Stomach (tissue), 8 donors: ENCODE measurements at regions not wholly inside any gene's neighbourhood (a gene's known extent, or its start where the extent isn't known, plus 50 kb on each side); places are given as distances from the start of the nearest gene placed in this dataset.
"Not testable (repeated sequence)": the region's sequence is repeated elsewhere in the genome, so short reads cannot be mapped to it uniquely, and the experiment has no call there.

Source experiments
- DNase-seq, 2 donors: peaks; one replicate each; pipeline versions ENCODE4 v3.0.0 to v3.0.0-alpha.2; 2013 to 2019
- H3K27ac ChIP-seq, 5 donors: fragments of 200-600 bp in 4 of 5; sonication (generic) in 4 of 5; one replicate each; pipeline ENCODE4 v1.5.1; 2013 to 2019; ENCODE audit warnings: mild to moderate bottlenecking in 1 of 5, moderate library complexity in 1 of 5
- H3K27me3 ChIP-seq, 3 donors: fragments of 200-600 bp; sonication (generic); one replicate each; pipeline ENCODE4 v1.5.1; 2017 to 2019; ENCODE audit warnings: mixed run types in 1 of 3
- H3K36me3 ChIP-seq, 4 donors: fragments of 200-600 bp; sonication (generic); 1 replicate in 3 of 4; 2 replicates in 1 of 4; pipeline ENCODE4 v1.5.1; 2016 to 2019
- H3K4me1 ChIP-seq, 4 donors: fragments of 200-600 bp; sonication (generic); one replicate each; pipeline ENCODE4 v1.5.1; 2016 to 2019
- H3K4me3 ChIP-seq, 4 donors: fragments of 200-600 bp; sonication (generic) in 3 of 4; one replicate each; pipeline ENCODE4 v1.5.1; 2016 to 2019; ENCODE audit warnings: mild to moderate bottlenecking in 1 of 4
- H3K9me3 ChIP-seq, 4 donors: fragments of 200-600 bp; sonication (generic); one replicate each; pipeline ENCODE4 v1.5.1; 2016 to 2019
- EP300 ChIP-seq: sonication (generic); formaldehyde crosslinking; IDR thresholded peaks from one replicate; pipeline ENCODE4 v1.6.1; 2017; ENCODE audit warnings: antibody characterized with exemption
- POLR2A ChIP-seq, 4 donors: fragments of 450-650 bp; IDR thresholded peaks; one replicate each; pipeline ENCODE4 v1.6.1; 2016; ENCODE audit warnings: antibody characterized with exemption in 4 of 4, control low read depth in 2 of 4, mild to moderate bottlenecking in 1 of 4, moderate library complexity in 1 of 4
- POLR2AphosphoS5 ChIP-seq, 3 donors: sonication (generic); formaldehyde crosslinking; IDR thresholded peaks; one replicate each; pipeline ENCODE4 v1.6.1; 2016; ENCODE audit warnings: antibody characterized with exemption in 3 of 3
- WGBS, 5 donors: extraction: QIAGEN DNeasy Blood & Tissue Kit in 3 of 5; methylation state at CpG; one replicate each; pipeline versions ENCODE4 v1.1.5 to v1.1.7; 2013 to 2018; 5-methylcytosine and 5-hydroxymethylcytosine counted together
- intact Hi-C: fragments of 100-400 bp; cut with DNase I; formaldehyde crosslinking; loops from one replicate; pipeline ENCODE4 v1.15.1; 2023; ENCODE audit warnings: low total_unique reads
- TF ChIP-seq, protein P1 (sequence below), 7 experiments: fragments of 450-650 bp in 4 of 7; fragments of 200-600 bp in 3 of 7; sonication (generic) in 3 of 7; IDR thresholded peaks; one replicate each; pipeline ENCODE4 v1.5.1; 2016 to 2019; ENCODE audit warnings: antibody characterized with exemption in 7 of 7, control low read depth in 2 of 7, mild to moderate bottlenecking in 1 of 7
- donor health status: healthy with polysubstance abuse.
- donor health status: Bipolar disorder and iron deficiency.
- donor health status: healthy.

DNA sequence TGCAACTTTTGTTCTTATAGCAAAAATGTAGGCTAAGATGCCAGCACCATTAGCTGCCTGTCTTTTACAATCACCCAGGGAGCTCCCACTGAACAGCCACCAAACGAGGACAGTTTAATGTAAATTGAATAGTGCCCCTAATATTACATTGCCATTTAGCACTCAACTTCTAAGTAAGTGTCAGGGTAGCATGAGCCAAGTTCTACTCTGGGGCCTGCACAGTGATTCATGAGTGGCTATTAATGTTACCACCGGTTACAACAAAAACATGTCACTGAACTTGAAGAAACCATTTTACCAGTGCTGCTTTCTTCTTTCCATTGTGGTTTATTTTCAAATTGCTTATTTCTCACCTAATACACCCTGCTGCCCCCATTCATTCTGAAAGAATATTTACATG, 295.6 kb upstream of the RRP15 start:
- Histone ChIP-seq H3K36me3 (no peaks in the 10 kb centered on the region), H3K4me3 (no peak overlapping the region), H3K27me3 (no peaks in the 10 kb centered on the region), H3K4me1 (no peaks in the 10 kb centered on the region), H3K27ac (no peak overlapping the region), H3K9me3 (no peaks in the 10 kb centered on the region)
- no peak for DNase-seq
- TF ChIP-seq, protein P1, sequence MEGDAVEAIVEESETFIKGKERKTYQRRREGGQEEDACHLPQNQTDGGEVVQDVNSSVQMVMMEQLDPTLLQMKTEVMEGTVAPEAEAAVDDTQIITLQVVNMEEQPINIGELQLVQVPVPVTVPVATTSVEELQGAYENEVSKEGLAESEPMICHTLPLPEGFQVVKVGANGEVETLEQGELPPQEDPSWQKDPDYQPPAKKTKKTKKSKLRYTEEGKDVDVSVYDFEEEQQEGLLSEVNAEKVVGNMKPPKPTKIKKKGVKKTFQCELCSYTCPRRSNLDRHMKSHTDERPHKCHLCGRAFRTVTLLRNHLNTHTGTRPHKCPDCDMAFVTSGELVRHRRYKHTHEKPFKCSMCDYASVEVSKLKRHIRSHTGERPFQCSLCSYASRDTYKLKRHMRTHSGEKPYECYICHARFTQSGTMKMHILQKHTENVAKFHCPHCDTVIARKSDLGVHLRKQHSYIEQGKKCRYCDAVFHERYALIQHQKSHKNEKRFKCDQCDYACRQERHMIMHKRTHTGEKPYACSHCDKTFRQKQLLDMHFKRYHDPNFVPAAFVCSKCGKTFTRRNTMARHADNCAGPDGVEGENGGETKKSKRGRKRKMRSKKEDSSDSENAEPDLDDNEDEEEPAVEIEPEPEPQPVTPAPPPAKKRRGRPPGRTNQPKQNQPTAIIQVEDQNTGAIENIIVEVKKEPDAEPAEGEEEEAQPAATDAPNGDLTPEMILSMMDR (IDR thresholded peaks at IDR 0.05), result no peak
- TF ChIP-seq POLR2AphosphoS5 (IDR thresholded peaks at IDR 0.05), result no peak
- intact Hi-C loops, result no loop called here
- WGBS, 5 donors, result 66 to 84% (median 69%) methylated on average over 2 of the region's 2 CpGs

DNA sequence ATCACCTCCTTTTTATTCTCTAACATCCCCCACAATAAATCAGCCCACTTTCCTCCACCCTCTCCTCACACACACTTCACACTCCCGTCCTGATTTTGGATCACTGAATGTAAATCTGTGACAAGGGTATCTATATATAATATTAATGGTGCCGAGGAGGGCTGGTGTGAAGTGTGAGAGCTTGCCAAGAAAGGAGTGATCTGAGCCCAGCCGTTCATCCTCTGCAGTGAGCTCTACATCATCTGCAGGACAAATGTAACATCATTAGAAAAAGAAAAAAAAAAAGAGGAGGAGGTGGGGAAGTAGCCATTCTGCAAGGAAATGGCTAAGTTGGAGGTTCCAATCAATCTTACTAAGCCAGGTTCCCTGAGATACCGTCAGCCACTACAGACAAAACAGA, 291.7 kb upstream of the RRP15 start:
- H3K27me3 ChIP-seq, result no peaks in the 10 kb centered on the region
- H3K36me3 ChIP-seq, result no peaks in the 10 kb centered on the region
- TF ChIP-seq POLR2AphosphoS5 (IDR thresholded peaks at IDR 0.05) (no peak), EP300 (no peak), POLR2A (IDR thresholded peaks at IDR 0.05) (no peak)
- TF ChIP-seq, protein P1 (IDR thresholded peaks at IDR 0.05), result no peak
- WGBS, 5 donors, result 25 to 53% (median 40%) methylated on average over 4 of the region's 4 CpGs
- H3K4me3 ChIP-seq, result no peak overlapping the region
- intact Hi-C loops, result no loop called here
- no peaks in the 10 kb centered on the region for H3K9me3 ChIP-seq
- DNase-seq, result no peak
- H3K27ac ChIP-seq, result no peak overlapping the region
- H3K4me1 ChIP-seq, result no peaks in the 10 kb centered on the region

DNA sequence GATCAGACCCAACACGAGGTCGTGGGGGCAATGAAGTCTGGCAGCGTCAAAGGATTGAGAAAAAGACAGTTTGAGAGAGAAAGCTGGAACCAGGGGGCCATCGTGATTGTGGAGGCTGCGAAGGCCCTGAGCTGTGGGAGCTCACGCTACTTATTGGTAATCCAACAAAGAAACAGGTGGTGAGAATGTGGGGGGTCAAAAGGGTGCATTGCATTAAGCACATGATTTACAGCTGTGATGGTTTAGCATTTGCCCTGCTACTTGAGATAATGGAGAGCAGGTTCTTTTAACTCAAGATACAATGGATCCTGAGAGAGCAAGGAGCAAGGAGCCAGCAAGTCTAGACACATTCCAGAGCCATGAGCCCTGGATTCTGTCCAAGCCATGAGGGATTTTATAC, 276.8 kb upstream of the RRP15 start:
- intact Hi-C loops, H3K36me3 ChIP-seq, H3K4me1 ChIP-seq, H3K27me3 ChIP-seq, DNase-seq, H3K9me3 ChIP-seq, H3K27ac ChIP-seq, H3K4me3 ChIP-seq: not testable (repeated sequence)
- 67 to 80% (median 72%) methylated on average over 6 of the region's 6 CpGs for WGBS, 5 donors

DNA sequence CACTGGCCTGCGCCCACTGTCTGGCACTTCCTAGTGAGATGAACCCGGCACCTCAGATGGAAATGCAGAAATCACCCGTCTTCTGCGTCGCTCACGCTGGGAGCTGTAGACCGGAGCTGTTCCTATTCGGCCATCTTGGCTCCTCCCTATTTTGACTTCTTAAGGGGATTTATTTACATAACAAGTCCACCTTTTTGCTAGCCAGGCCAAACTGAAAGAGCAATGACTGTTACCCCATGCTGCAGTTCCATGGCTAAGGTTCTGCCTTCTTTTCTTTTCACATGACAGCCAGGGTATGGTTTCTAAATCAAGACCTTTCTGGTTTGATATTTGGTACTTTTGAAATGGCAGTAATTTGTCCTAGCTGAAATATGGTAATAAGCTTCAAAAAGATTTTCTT, 270.0 kb upstream of the RRP15 start:
- H3K9me3 ChIP-seq, DNase-seq, intact Hi-C loops, H3K27ac ChIP-seq, H3K36me3 ChIP-seq, H3K27me3 ChIP-seq, H3K4me1 ChIP-seq, H3K4me3 ChIP-seq: not testable (repeated sequence)
- 94 to 97% methylated on average over 8 of the region's 8 CpGs; no CpG with 5 or more reads in 3 of the 5 donors for WGBS, 5 donors

DNA sequence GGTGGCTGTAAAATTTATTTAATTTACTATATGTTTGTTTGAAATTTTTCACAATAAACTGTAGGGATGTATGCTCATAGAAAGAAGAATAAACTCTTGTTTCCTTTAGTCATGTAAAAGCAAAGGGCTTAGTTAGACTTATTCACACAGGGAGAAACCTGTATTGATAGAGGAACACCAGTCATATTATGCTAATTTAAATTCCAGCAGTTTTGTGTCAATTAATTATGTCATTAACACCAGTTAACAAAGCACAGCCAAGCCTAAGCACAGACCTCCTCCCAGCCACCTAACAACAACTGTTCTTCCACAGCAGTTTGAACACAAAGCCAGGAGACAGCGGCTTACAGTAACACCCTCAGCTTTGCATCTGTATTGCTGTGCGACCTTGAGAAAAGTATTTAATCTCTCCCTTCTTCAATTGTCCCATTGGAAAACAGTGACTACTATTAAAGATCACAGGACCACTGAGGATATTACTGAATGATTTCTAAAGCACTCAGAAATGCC, 260.8 kb upstream of the RRP15 start:
- no peaks in the 10 kb centered on the region for H3K27me3 ChIP-seq
- TF ChIP-seq EP300 (no peak), POLR2AphosphoS5 (IDR thresholded peaks at IDR 0.05) (no peak), POLR2A (IDR thresholded peaks at IDR 0.05) (no peak)
- TF ChIP-seq, protein P1 (IDR thresholded peaks at IDR 0.05), result no peak
- WGBS, 5 donors, result 62 to 72% (median 66%) methylated on average over 2 of the region's 2 CpGs
- no peak overlapping the region for H3K27ac ChIP-seq
- H3K4me3 ChIP-seq, result no peak overlapping the region
- DNase-seq, result no peak
- intact Hi-C loops, result no loop called here
- H3K36me3 ChIP-seq, result no peaks in the 10 kb centered on the region
- no peaks in the 10 kb centered on the region for H3K4me1 ChIP-seq
- peaks cover 3 to 11% (median 8%) of the 10 kb centered on the region in 4 donors for H3K9me3 ChIP-seq

DNA sequence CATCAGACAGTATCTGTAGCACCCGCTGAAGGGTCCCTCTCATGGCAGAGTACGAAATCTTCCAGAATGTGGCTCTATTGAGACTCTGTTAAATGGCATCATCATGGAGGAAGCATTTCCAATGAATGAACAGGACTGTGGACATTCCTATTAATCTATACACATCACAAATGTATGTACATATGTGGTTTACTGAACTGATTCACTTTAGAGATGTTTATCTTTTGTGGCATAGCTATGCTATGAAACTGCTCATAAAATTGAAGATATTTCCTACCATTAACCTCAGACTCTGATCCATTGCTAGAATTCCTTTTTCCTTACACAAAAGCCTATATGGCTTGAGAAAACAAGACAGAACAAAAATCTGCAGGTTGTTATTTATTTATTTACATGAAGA, 259.6 kb upstream of the RRP15 start:
- intact Hi-C loops, result no loop called here
- Histone ChIP-seq H3K4me1 (no peaks in the 10 kb centered on the region), H3K27me3 (no peaks in the 10 kb centered on the region), H3K4me3 (no peak overlapping the region), H3K9me3 (peaks cover 3 to 5% (median 4%) of the 10 kb centered on the region in 4 donors), H3K36me3 (no peaks in the 10 kb centered on the region), H3K27ac (no peak overlapping the region)
- 80 to 89% (median 84%) methylated on average over 2 of the region's 2 CpGs for WGBS, 5 donors
- DNase-seq, result no peak
- TF ChIP-seq POLR2AphosphoS5 (IDR thresholded peaks at IDR 0.05), result no peak
- TF ChIP-seq, protein P1 (IDR thresholded peaks at IDR 0.05), result no peak
- TF ChIP-seq POLR2A (IDR thresholded peaks at IDR 0.05), result no peak
- TF ChIP-seq EP300, result no peak
